ENCODE measurements at regions not wholly inside any gene's neighbourhood (a gene's known extent, or its start where the extent isn't known, plus 50 kb on each side); places are given as distances from the start of the nearest gene placed in this dataset.
A peak's percentile ranks its signal among the peaks of the same experiment; 100 is the strongest.
"Not testable (repeated sequence)": the region's sequence is repeated elsewhere in the genome, so short reads cannot be mapped to it uniquely, and the experiment has no call there.

DNA sequence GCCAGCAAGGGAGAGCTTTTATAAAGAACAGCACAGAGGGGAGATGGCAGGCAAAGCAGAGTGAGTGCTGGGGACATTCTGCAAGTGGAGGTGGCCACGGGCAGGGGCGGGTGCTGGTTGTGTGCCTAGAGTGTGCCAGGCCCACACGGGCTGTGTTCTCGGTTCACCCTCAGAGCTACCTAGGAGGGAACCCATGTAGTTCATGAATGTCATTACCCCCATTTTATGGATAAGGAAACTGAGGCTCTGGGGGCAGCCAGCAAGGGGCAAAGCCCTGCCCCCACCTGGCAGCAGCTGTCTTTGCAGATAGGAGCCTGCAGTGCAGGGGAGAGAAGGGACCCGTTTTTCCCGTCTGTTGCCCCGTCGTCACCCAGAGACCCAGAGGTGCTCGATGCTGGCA is 85.2 kb upstream of the NCOR2 start:
- no peak for DNase-seq (ENCODE audit: low read depth in 2 of 2)

- peak in 1 of 2 donors; percentile 54 for DNase-seq (ENCODE audit: low read depth in 2 of 2)
Observed at GRCh38 chr12:124651516-124652273, 84.3 kb upstream of the NCOR2 start.

DNA sequence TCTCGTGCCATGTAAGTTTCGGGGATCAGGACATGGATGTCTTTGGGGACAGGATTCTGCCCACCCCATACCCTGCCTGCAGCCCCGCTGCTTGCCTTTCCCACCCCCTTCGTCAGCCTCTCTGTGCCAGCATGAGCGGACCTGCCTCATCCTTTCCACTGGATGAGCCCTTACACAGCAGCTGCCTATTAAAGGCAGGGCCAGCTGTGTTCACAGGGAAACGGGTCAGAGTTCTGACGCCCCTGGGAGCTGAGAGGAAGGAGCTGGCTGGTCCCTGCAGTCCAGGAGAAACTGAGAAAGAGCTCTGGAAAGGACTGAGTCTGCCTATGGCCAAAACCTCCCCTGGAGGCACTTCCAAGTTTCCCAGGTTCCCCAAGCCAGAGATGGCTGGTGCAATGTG is 83.5 kb upstream of the NCOR2 start:
- no peak for DNase-seq (ENCODE audit: low read depth in 2 of 2)

GRCh38 chr12:124648710-124649384 is 81.4 kb upstream of the NCOR2 start:
- DNase-seq (ENCODE audit: low read depth in 2 of 2), result no peak

DNA sequence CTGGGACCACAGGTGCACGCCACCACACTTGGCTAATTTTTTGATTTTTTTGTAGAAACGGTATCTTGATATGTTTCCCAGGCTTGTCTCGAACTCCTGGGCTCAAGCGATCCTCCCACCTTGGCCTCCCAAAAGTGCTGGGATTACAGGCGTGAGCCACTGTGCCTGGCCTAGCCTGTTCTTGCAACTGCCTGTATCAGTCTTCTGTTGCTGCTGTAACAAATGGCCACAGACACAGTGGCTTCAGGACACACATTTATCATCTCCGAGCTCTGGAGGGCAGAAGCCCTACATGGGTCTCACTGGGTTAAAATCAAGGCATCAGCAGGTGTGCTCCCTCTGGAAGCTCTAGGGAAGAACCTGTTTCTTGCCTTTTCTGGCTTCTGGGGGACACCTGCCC is 79.9 kb upstream of the NCOR2 start:
- no peak for DNase-seq (ENCODE audit: low read depth in 2 of 2)

DNA sequence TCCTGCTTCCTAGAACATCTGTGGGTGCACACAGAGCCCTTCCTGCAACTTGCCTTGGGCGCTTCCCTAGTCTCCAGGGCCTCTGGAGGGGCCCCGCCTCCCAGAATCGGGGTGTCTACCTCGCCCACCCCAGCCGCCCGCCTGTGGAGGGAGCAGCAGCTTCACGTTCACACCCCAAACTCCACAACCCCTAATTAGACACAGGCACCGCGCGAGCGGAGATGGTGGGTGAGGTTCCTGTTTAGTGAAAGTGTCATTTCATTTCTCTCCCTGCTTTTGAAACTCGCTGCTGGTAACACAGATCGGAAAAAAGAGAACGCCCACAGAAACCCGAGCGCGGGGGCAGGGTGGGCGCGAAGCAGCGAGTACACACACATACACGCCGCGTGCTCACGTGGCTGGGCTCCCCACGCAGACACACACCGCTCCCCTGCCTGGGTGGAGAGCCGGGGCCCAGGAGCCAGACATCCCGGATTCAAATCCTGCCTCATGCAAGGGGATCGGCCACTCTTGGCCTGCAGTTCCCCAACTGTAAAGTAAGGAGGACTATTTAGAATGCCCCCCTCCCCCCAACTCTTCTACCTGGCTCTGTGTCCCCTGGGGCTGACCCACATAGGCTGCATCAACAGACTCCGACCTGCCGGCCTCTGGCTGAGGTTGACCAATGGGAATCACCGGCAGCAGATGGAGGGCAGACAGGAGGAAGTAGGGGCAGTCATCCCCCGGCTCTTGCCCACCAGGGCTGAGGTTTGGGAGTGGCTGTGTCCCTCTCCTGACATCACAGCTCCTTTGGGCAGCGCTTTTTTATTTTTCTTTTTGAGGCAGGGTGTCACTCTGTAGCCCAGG is 79.2 kb upstream of the NCOR2 start:
- no peak for DNase-seq (ENCODE audit: low read depth in 2 of 2)

GRCh38 chr12:124645530-124646244 is 78.3 kb upstream of the NCOR2 start:
- no peak for DNase-seq (ENCODE audit: low read depth in 2 of 2)

GRCh38 chr12:124643768-124644167 is 76.4 kb upstream of the NCOR2 start:
- DNase-seq (ENCODE audit: low read depth in 2 of 2), result not testable (repeated sequence)

- no peak for DNase-seq (ENCODE audit: low read depth in 2 of 2)
Observed at GRCh38 chr12:124642105-124642504, 74.7 kb upstream of the NCOR2 start.

DNA sequence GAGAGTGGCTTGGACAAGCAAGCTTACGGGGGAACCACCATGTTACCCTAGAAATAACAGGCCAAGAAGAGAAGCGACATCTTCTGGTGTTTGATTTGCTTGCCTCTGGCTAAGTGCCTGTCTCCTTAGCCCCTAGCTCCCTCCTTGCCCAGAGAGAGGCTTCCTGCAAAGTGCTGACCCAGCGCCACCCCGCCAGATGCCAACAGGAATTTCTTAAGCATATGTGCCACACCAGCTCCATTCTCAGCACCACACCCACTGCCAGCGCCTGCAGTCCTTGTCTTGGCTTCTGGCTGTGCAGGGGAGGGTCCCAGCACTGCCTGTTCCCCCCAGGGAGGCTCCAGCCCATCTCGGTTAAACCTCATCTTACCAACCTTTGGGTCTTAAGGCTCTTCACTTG is 74.2 kb upstream of the NCOR2 start:
- no peak for DNase-seq (ENCODE audit: low read depth in 2 of 2)

- DNase-seq (ENCODE audit: low read depth in 2 of 2), result peak in 1 of 2 donors; percentile 39
Observed at GRCh38 chr12:124640056-124640455, 72.6 kb upstream of the NCOR2 start.

DNA sequence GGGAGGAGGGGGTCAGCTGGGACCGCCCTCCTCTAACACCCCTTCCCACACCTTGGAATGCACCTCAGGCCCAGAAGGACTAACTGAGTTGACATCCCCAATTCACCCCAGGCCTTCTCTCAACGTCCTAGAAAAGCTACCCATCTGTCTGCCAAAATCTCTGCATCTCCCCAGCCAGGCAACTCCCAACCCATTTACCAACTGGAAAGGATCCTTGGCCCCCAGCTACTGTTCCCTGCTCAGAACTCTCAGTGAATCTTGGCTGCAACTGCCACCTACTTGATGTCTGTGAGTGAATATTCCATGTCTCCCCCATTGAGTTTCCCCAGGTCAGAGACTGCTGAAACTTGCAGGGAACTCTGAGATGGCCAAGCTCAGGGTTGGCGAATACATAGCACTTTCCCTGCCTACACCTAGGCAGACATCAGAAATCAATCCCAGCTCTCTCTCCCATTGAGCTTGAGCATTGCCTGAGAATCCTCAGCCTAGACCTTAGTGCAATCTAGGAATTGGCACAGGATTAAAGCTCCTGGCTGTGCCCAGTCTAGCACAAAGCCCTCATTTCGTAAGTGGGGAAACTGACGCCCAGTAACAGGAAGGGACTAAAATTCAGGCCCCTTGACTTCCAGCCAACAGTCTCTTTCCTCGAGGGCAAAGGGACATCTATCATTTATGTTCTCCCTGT is 71.9 kb upstream of the NCOR2 start:
- no peak for DNase-seq (ENCODE audit: low read depth in 2 of 2)

DNA sequence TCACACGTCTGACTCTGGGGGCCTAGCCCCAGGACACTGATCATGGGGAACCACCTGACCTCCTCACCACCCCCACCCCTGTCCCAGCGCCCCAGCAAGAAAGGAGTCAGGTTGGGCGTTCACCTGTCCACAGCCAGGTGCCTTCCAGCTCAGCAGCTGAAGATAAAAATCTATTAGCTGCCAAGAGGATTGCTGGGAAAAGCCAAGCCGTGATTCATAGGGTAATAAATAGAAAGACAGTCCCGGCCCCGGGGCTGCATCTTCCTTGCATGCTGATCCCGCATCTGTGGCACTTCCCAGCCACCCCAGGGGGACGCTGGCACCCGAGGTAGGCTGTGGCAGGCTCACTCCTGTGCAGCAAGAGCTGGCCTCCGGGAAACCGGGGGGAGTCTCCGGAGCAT is 70.2 kb upstream of the NCOR2 start:
- no peak for DNase-seq (ENCODE audit: low read depth in 2 of 2)

DNA sequence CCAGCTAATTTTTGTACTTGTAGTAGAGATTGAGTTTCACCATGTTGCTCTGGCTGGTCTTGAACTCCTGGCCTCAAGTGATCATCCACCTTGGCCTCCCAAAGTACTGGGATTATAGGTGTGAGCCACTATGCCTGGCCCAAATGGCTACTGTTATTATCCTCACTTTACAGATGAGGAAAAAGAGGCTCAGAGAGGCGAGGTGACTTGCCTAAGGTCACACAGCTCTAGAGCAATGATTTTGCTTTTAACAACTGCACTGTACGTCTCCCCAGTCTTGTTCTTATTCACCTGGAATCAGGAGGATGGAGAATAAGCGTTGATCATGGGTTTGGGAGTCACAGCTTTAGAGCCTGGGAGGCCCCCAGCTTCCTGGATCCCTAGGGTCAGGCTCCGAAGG is 69.8 kb upstream of the NCOR2 start:
- DNase-seq (ENCODE audit: low read depth in 2 of 2), result no peak

GRCh38 chr12:124636138-124636978 is 68.9 kb upstream of the NCOR2 start:
- no peak for DNase-seq (ENCODE audit: low read depth in 2 of 2)

- no peak for DNase-seq (ENCODE audit: low read depth in 2 of 2)
Observed at GRCh38 chr12:124635316-124635715, 67.9 kb upstream of the NCOR2 start.

GRCh38 chr12:124633365-124634362 is 66.3 kb upstream of the NCOR2 start:
- DNase-seq (ENCODE audit: low read depth in 2 of 2), result no peak

GRCh38 chr12:124632519-124632984 is 65.1 kb upstream of the NCOR2 start:
- DNase-seq (ENCODE audit: low read depth in 2 of 2), result no peak
